ENCODE measurements at regions not wholly inside any gene's neighbourhood (a gene's known extent, or its start where the extent isn't known, plus 50 kb on each side); places are given as distances from the start of the nearest gene placed in this dataset.

- intact Hi-C loops (cut with micrococcal nuclease; ENCODE audit: unreplicated experiment) = no loop called here
- Histone ChIP-seq H3K4me1 (replicated peaks; ENCODE audit: insufficient read depth) (no peaks in the 10 kb centered on the region), H3K36me3 (ENCODE audit: low read depth) (no peaks in the 10 kb centered on the region), H3F3A (ENCODE audit: insufficient read depth, low read depth) (no peaks in the 10 kb centered on the region), H3K27me3 (ENCODE audit: insufficient read depth, low read depth) (0 out of 2 replicates have a peak, but pooled peaks cover 6% of the 10 kb centered on the region), H3K4me3 (no peak overlapping the region), H3K79me2 (ENCODE audit: low read depth) (no peaks in the 10 kb centered on the region), H2AFZ (no peak overlapping the region), H3K27ac (no peak overlapping the region), H3K9me2 (ENCODE audit: insufficient read depth) (no peaks in the 10 kb centered on the region; the same call in 1 of the 2 replicates), H4K20me1 (ENCODE audit: insufficient read depth) (no peaks in the 10 kb centered on the region), H3K4me2 (no peak overlapping the region), H3K9me3 (ENCODE audit: insufficient read depth, low read depth) (no peaks in the 10 kb centered on the region)
- POLR2A ChIA-PET (ENCODE audit: unreplicated experiment) = no interaction called here
- DNase-seq = no peak
- CTCF ChIA-PET = no interaction called here
- TF ChIP-seq CTCF (conservative IDR thresholded peaks at IDR 0.05) = no peak
- TF ChIP-seq EZH2 (IDR thresholded peaks at IDR 0.05; ENCODE audit: low read depth) = no peak
- BruUV-seq (replicated peaks) = no TSS peak
These were observed 127.6 kb downstream of the SLC16A9 start for GRCh38 chr10:59582058-59582457.

GRCh38 chr10:59580026-59580863 lies 129.4 kb downstream of the SLC16A9 start:
- Histone ChIP-seq H3K4me2 (no peak overlapping the region), H3K4me1 (replicated peaks; ENCODE audit: insufficient read depth) (no peaks in the 10 kb centered on the region), H2AFZ (no peak overlapping the region), H3K79me2 (ENCODE audit: low read depth) (no peaks in the 10 kb centered on the region), H3K36me3 (ENCODE audit: low read depth) (no peaks in the 10 kb centered on the region), H3K27ac (no peak overlapping the region), H3K27me3 (ENCODE audit: insufficient read depth, low read depth) (0 out of 2 replicates have a peak, but pooled peaks cover 6% of the 10 kb centered on the region), H3K4me3 (no peak overlapping the region), H4K20me1 (ENCODE audit: insufficient read depth) (no peaks in the 10 kb centered on the region), H3K9me2 (ENCODE audit: insufficient read depth) (no peaks in the 10 kb centered on the region; the same call in 1 of the 2 replicates), H3F3A (ENCODE audit: insufficient read depth, low read depth) (no peaks in the 10 kb centered on the region), H3K9me3 (ENCODE audit: insufficient read depth, low read depth) (no peaks in the 10 kb centered on the region)
- no peak for DNase-seq
- TF ChIP-seq CTCF (conservative IDR thresholded peaks at IDR 0.05) (peak; percentile 53), EZH2 (IDR thresholded peaks at IDR 0.05; ENCODE audit: low read depth) (no peak)
- intact Hi-C loops (cut with micrococcal nuclease; ENCODE audit: unreplicated experiment) = no loop called here
- no TSS peak for BruUV-seq (replicated peaks)
- CTCF ChIA-PET = no interaction called here
- POLR2A ChIA-PET (ENCODE audit: unreplicated experiment) = no interaction called here

- Histone ChIP-seq H2AFZ (no peak overlapping the region), H3K27ac (no peak overlapping the region), H3K4me3 (no peak overlapping the region), H3F3A (ENCODE audit: insufficient read depth, low read depth) (no peaks in the 10 kb centered on the region), H3K79me2 (ENCODE audit: low read depth) (no peaks in the 10 kb centered on the region), H4K20me1 (ENCODE audit: insufficient read depth) (no peaks in the 10 kb centered on the region), H3K9me3 (ENCODE audit: insufficient read depth, low read depth) (no peaks in the 10 kb centered on the region), H3K4me2 (no peak overlapping the region), H3K4me1 (replicated peaks; ENCODE audit: insufficient read depth) (no peaks in the 10 kb centered on the region), H3K27me3 (ENCODE audit: insufficient read depth, low read depth) (0 out of 2 replicates have a peak, but pooled peaks cover 6% of the 10 kb centered on the region), H3K36me3 (ENCODE audit: low read depth) (no peaks in the 10 kb centered on the region), H3K9me2 (ENCODE audit: insufficient read depth) (no peaks in the 10 kb centered on the region; the same call in 1 of the 2 replicates)
- BruUV-seq (replicated peaks) = no TSS peak
- DNase-seq = no peak
- POLR2A ChIA-PET (ENCODE audit: unreplicated experiment) = no interaction called here
- TF ChIP-seq EZH2 (IDR thresholded peaks at IDR 0.05; ENCODE audit: low read depth) (no peak), CTCF (conservative IDR thresholded peaks at IDR 0.05) (no peak)
- CTCF ChIA-PET = no interaction called here
- intact Hi-C loops (cut with micrococcal nuclease; ENCODE audit: unreplicated experiment) = no loop called here
These were observed 130.9 kb downstream of the SLC16A9 start for GRCh38 chr10:59578741-59579140.
